Uterus (tissue), 3 donors: ENCODE measurements at regions not wholly inside any gene's neighbourhood (a gene's known extent, or its start where the extent isn't known, plus 50 kb on each side); places are given as distances from the start of the nearest gene placed in this dataset.

Experiments used
- DNase-seq, 2 donors: peaks; one replicate each; pipeline ENCODE4 v3.0.0-alpha.2; 2019 to 2020
- H3K27ac ChIP-seq, 2 donors: fragments of 200-600 bp; sonication (generic); 1 replicate in 1 of 2; 2 replicates in 1 of 2; pipeline ENCODE4 v1.5.1; 2016 to 2018
- H3K27me3 ChIP-seq, 2 donors: fragments of 200-600 bp; sonication (generic); one replicate each; pipeline ENCODE4 v1.5.1; 2018 to 2019; ENCODE audit warnings: control low read depth in 1 of 2
- H3K36me3 ChIP-seq, 2 donors: fragments of 200-600 bp; sonication (generic); one replicate each; pipeline ENCODE4 v1.5.1; 2019; ENCODE audit warnings: control low read depth in 1 of 2
- H3K4me1 ChIP-seq, 2 donors: fragments of 200-600 bp; sonication (generic); one replicate each; pipeline ENCODE4 v1.5.1; 2018 to 2019; ENCODE audit warnings: control low read depth in 1 of 2
- H3K4me3 ChIP-seq, 2 donors: fragments of 200-600 bp; sonication (generic); 1 replicate in 1 of 2; 2 replicates in 1 of 2; pipeline ENCODE4 v1.5.1; 2018 to 2019; ENCODE audit warnings: mild to moderate bottlenecking in 1 of 2
- H3K9me3 ChIP-seq, 2 donors: fragments of 200-600 bp; sonication (generic); one replicate each; pipeline ENCODE4 v1.5.1; 2019; ENCODE audit warnings: control low read depth in 1 of 2
- POLR2A ChIP-seq, 2 donors: fragments of 450-650 bp; IDR thresholded peaks; one replicate each; pipeline ENCODE4 v1.6.1; 2016; ENCODE audit warnings: antibody characterized with exemption in 2 of 2, mild to moderate bottlenecking in 1 of 2, moderate library complexity in 1 of 2
- intact Hi-C: fragments of 100-400 bp; cut with DNase I; formaldehyde crosslinking; loops from one replicate; pipeline ENCODE4 v1.15.1; 2023; ENCODE audit warnings: low total_unique reads
- TF ChIP-seq, protein P1 (sequence below), 4 experiments: fragments of 200-600 bp in 2 of 4; fragments of 450-650 bp in 2 of 4; sonication (generic) in 2 of 4; IDR thresholded peaks; one replicate each; pipeline ENCODE4 v1.5.1; 2016 to 2019; ENCODE audit warnings: antibody characterized with exemption in 4 of 4, mild to moderate bottlenecking in 2 of 4, moderate library complexity in 1 of 4
- donor health status: DM: yes; HTN: yes; CAD: no.

- intact Hi-C loops: no loop called here
Observed at GRCh38 chrX:117063224-117063623, 600.4 kb upstream of the CT83 start.

GRCh38 chrX:117059848-117060247 lies 597.1 kb upstream of the CT83 start:
- intact Hi-C loops: no loop called here
- no peak for DNase-seq
- H3K36me3 ChIP-seq: no peaks in the 10 kb centered on the region
- H3K27ac ChIP-seq: no peak overlapping the region
- H3K9me3 ChIP-seq: no peaks in the 10 kb centered on the region
- H3K27me3 ChIP-seq: no peaks in the 10 kb centered on the region
- no peak overlapping the region for H3K4me3 ChIP-seq
- TF ChIP-seq POLR2A (IDR thresholded peaks at IDR 0.05): no peak
- TF ChIP-seq, protein P1, sequence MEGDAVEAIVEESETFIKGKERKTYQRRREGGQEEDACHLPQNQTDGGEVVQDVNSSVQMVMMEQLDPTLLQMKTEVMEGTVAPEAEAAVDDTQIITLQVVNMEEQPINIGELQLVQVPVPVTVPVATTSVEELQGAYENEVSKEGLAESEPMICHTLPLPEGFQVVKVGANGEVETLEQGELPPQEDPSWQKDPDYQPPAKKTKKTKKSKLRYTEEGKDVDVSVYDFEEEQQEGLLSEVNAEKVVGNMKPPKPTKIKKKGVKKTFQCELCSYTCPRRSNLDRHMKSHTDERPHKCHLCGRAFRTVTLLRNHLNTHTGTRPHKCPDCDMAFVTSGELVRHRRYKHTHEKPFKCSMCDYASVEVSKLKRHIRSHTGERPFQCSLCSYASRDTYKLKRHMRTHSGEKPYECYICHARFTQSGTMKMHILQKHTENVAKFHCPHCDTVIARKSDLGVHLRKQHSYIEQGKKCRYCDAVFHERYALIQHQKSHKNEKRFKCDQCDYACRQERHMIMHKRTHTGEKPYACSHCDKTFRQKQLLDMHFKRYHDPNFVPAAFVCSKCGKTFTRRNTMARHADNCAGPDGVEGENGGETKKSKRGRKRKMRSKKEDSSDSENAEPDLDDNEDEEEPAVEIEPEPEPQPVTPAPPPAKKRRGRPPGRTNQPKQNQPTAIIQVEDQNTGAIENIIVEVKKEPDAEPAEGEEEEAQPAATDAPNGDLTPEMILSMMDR (IDR thresholded peaks at IDR 0.05): no peak
- no peaks in the 10 kb centered on the region for H3K4me1 ChIP-seq

More at GRCh38 chrX:117063224-117063623, 600.4 kb upstream of the CT83 start:
- no peaks in the 10 kb centered on the region for H3K36me3 ChIP-seq
- no peaks in the 10 kb centered on the region for H3K9me3 ChIP-seq
- no peaks in the 10 kb centered on the region for H3K4me1 ChIP-seq
- H3K27ac ChIP-seq: no peak overlapping the region
- no peaks in the 10 kb centered on the region for H3K27me3 ChIP-seq
- H3K4me3 ChIP-seq: no peak overlapping the region
- no peak for DNase-seq
- no peak for TF ChIP-seq POLR2A (IDR thresholded peaks at IDR 0.05)
- TF ChIP-seq, protein P1 (IDR thresholded peaks at IDR 0.05): no peak

- no peak for DNase-seq
- TF ChIP-seq POLR2A (IDR thresholded peaks at IDR 0.05): no peak
- TF ChIP-seq, protein P1 (IDR thresholded peaks at IDR 0.05): no peak
- Histone ChIP-seq H3K4me3 (no peak overlapping the region), H3K27ac (no peak overlapping the region), H3K27me3 (no peaks in the 10 kb centered on the region), H3K9me3 (peaks cover 0 to 5% of the 10 kb centered on the region in 2 donors), H3K4me1 (no peaks in the 10 kb centered on the region), H3K36me3 (no peaks in the 10 kb centered on the region)
- intact Hi-C loops: no loop called here
Observed at GRCh38 chrX:117053260-117053659, 590.5 kb upstream of the CT83 start.

DNA sequence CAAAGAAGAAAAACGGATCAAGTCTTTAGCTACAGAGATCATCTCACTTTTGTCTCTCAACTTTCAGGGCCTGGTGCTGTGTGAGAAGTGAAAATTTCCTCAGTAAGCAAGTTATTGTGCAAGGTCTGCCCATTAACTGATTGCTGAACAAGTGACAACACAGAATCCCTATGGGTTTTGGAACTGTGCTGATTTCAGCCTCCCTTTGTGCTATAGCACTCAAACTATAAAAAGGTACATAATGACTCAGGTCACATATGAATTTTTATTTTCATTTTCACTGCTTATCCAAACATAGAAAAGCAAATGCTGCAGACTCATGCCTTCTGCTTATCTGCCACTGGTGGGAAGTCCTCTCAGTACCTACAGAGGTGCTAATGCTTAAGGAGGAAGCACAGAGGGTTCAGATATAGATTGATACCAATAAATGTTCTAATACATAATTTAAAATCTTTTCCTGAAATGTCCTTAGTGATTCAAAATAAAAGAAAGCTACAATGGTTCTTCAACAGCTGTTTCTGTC lies 576.2 kb upstream of the CT83 start:
- no peak for TF ChIP-seq POLR2A (IDR thresholded peaks at IDR 0.05)
- TF ChIP-seq, protein P1 (IDR thresholded peaks at IDR 0.05): no peak
- Histone ChIP-seq H3K4me3 (no peak overlapping the region), H3K27me3 (no peaks in the 10 kb centered on the region), H3K9me3 (no peaks in the 10 kb centered on the region), H3K27ac (no peak overlapping the region), H3K36me3 (no peaks in the 10 kb centered on the region), H3K4me1 (no peaks in the 10 kb centered on the region)
- intact Hi-C loops: no loop called here
- no peak for DNase-seq

- no peaks in the 10 kb centered on the region for H3K4me1 ChIP-seq
- no peak for TF ChIP-seq POLR2A (IDR thresholded peaks at IDR 0.05)
- TF ChIP-seq, protein P1 (IDR thresholded peaks at IDR 0.05): no peak
- H3K27me3 ChIP-seq: no peaks in the 10 kb centered on the region
- intact Hi-C loops: no loop called here
- H3K9me3 ChIP-seq: no peaks in the 10 kb centered on the region
- H3K27ac ChIP-seq: no peak overlapping the region
- no peak for DNase-seq
- H3K4me3 ChIP-seq: no peak overlapping the region
- no peaks in the 10 kb centered on the region for H3K36me3 ChIP-seq
Observed at GRCh38 chrX:117010243-117010642, 547.5 kb upstream of the CT83 start.
